HL-60 (cell line): ENCODE measurements at regions not wholly inside any gene's neighbourhood (a gene's known extent, or its start where the extent isn't known, plus 50 kb on each side); places are given as distances from the start of the nearest gene placed in this dataset.
"Not testable (repeated sequence)": the region's sequence is repeated elsewhere in the genome, so short reads cannot be mapped to it uniquely, and the experiment has no call there.

Experiments
- DNase-seq, 2 experiments: peaks; one replicate each; pipeline ENCODE4 v3.0.0-alpha.2; 2010 to 2020; ENCODE audit warnings: low read depth in 1 of 2, low spot score in 1 of 2
- H3K27ac ChIP-seq: fragments of 250-450 bp; sonication (Bioruptor Pico); replicated peaks from 2 replicates; pipeline ENCODE4 v1.5.1; 2020; ENCODE audit warnings: mild to moderate bottlenecking, moderate library complexity
- H3K27me3 ChIP-seq: fragments of 250-450 bp; sonication (Bioruptor Pico); 2 replicates; pipeline ENCODE4 v1.5.1; 2021; ENCODE audit warnings: mild to moderate bottlenecking, moderate library complexity; ENCODE audit not compliant: insufficient read depth, poor library complexity, severe bottlenecking
- H3K4me3 ChIP-seq: replicated peaks from 2 replicates; pipeline ENCODE4 v1.5.1; 2011; ENCODE audit warnings: mild to moderate bottlenecking, control low read depth, low read length; ENCODE audit not compliant: insufficient read depth
- GABPA ChIP-seq: IDR thresholded peaks from 2 replicates; pipeline ENCODE4 v1.6.1; 2012; ENCODE audit warnings: low read depth
- POLR2AphosphoS5 ChIP-seq: IDR thresholded peaks from 2 replicates; pipeline ENCODE4 v1.6.1; 2012; ENCODE audit warnings: low read depth
- SPI1 ChIP-seq: IDR thresholded peaks from 2 replicates; pipeline ENCODE4 v1.6.1; 2012; ENCODE audit warnings: low read depth, mild to moderate bottlenecking, borderline replicate concordance
- TF ChIP-seq, protein P1 (sequence below): IDR thresholded peaks from one replicate; pipeline ENCODE4 v1.5.1; 2011; ENCODE audit warnings: low read length, control low read depth, inconsistent platforms; ENCODE audit not compliant: insufficient read depth
- TF ChIP-seq, protein P2 (sequence below): IDR thresholded peaks from 2 replicates; pipeline ENCODE4 v1.6.1; 2012; ENCODE audit warnings: low read depth; ENCODE audit not compliant: insufficient replicate concordance

DNA sequence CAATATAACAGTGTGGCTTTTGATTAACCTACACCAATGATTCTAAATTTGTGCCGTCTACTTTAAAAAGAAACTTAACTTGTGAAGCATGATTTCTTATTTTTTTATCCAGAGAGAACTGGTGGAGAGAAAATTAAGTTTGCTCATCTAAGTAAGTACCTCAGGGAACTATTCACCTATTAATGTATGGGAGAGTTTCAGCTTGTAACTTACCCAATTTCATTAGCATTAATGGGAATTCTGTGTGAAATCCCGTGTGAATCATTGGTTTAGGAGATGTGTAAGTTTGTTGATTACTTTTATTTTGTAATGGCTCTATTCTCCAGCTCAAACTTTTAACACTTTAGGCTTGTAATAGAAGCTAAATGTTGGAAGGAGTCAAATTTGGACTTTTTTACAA is 1061.5 kb downstream of the TDRD15 start:
- Histone ChIP-seq H3K27me3 (no peaks in the 10 kb centered on the region), H3K4me3 (no peak overlapping the region), H3K27ac (no peak overlapping the region)
- TF ChIP-seq POLR2AphosphoS5: no peak
- no peak for TF ChIP-seq SPI1
- no peak for TF ChIP-seq GABPA
- TF ChIP-seq, protein P1, sequence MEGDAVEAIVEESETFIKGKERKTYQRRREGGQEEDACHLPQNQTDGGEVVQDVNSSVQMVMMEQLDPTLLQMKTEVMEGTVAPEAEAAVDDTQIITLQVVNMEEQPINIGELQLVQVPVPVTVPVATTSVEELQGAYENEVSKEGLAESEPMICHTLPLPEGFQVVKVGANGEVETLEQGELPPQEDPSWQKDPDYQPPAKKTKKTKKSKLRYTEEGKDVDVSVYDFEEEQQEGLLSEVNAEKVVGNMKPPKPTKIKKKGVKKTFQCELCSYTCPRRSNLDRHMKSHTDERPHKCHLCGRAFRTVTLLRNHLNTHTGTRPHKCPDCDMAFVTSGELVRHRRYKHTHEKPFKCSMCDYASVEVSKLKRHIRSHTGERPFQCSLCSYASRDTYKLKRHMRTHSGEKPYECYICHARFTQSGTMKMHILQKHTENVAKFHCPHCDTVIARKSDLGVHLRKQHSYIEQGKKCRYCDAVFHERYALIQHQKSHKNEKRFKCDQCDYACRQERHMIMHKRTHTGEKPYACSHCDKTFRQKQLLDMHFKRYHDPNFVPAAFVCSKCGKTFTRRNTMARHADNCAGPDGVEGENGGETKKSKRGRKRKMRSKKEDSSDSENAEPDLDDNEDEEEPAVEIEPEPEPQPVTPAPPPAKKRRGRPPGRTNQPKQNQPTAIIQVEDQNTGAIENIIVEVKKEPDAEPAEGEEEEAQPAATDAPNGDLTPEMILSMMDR: no peak
- TF ChIP-seq, protein P2, sequence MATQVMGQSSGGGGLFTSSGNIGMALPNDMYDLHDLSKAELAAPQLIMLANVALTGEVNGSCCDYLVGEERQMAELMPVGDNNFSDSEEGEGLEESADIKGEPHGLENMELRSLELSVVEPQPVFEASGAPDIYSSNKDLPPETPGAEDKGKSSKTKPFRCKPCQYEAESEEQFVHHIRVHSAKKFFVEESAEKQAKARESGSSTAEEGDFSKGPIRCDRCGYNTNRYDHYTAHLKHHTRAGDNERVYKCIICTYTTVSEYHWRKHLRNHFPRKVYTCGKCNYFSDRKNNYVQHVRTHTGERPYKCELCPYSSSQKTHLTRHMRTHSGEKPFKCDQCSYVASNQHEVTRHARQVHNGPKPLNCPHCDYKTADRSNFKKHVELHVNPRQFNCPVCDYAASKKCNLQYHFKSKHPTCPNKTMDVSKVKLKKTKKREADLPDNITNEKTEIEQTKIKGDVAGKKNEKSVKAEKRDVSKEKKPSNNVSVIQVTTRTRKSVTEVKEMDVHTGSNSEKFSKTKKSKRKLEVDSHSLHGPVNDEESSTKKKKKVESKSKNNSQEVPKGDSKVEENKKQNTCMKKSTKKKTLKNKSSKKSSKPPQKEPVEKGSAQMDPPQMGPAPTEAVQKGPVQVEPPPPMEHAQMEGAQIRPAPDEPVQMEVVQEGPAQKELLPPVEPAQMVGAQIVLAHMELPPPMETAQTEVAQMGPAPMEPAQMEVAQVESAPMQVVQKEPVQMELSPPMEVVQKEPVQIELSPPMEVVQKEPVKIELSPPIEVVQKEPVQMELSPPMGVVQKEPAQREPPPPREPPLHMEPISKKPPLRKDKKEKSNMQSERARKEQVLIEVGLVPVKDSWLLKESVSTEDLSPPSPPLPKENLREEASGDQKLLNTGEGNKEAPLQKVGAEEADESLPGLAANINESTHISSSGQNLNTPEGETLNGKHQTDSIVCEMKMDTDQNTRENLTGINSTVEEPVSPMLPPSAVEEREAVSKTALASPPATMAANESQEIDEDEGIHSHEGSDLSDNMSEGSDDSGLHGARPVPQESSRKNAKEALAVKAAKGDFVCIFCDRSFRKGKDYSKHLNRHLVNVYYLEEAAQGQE: no peak
- DNase-seq: no peak

DNA sequence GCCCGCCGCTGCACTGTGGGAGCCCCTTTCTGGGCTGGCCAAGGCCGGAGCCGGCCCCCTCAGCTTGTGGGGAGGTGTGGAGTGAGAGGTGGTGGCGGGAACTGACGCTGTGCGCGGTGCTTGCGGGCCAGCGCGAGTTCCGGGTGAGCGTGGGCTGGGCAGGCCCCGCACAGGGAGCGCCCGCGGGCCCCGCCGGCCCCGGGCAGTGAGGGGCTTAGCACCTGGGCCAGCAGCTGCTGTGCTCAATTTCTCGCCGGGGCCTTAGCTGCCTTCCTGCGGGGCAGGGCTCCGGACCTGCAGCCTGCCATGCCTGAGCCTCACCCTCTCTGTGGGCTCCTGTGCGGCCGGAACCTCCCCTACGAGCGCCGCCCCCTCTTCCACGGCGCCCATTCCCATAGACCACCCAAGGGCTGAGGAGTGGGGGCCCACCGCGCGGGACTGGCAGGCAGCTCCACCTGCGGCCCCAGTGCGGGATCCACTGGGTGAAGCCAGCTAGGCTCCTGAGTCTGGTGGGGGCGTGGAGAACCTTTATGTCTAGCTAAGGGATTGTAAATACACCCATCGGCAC is 1062.6 kb downstream of the TDRD15 start:
- H3K4me3 ChIP-seq, H3K27ac ChIP-seq, H3K27me3 ChIP-seq, DNase-seq: not testable (repeated sequence)

DNA sequence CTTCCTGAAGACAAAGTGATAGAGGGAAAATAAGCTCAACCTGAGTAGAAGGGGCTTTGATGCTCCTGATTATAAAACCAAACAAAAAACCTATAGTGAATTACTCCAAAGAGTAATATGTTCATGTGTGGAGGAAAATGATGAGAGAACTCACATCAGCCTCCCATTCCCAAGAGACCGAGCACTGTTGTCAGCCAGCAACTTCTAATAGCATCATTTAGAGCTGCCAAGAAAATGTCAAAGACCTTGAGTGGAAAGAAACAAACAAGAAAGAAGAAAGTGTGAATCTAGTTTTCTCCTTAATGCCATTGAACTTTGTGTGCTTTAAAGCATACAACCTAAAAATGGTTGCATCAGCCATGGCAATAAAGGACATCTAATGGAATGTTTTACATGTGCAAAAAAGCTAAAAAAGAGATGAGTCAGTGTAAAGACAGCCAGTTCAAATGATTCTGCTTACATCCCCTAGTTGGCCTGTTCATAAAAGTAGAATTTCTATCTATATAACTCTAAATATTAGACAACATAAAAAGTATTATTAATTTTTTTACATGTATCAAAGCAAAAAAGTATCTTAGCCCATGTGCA is 1066.2 kb downstream of the TDRD15 start:
- Histone ChIP-seq H3K27me3 (no peaks in the 10 kb centered on the region), H3K4me3 (no peak overlapping the region), H3K27ac (no peak overlapping the region)
- no peak for DNase-seq
- TF ChIP-seq POLR2AphosphoS5 (no peak), GABPA (no peak), SPI1 (no peak)
- TF ChIP-seq, protein P2: no peak
- TF ChIP-seq, protein P1: no peak

DNA sequence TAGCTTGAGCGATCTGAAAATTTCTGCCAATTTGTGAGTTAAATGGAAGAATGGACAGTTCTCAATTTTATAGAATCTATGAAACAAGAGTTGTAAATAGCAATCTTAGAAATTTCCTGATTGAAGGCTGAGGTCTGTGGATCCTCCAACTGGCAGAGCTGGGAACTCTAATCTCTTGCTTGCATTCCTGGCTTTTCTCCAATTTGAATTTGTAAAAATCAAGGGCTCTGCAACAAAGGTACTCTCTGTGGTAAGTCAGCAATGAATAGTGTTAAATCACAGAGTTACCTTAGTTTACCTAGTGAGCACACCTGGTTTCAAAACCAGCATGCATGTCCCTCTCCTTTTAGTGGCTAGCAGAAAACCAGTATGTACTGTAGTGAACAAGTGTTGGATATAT is 1070.5 kb downstream of the TDRD15 start:
- H3K27ac ChIP-seq: no peak overlapping the region
- no peak overlapping the region for H3K4me3 ChIP-seq
- no peak for DNase-seq
- no peaks in the 10 kb centered on the region for H3K27me3 ChIP-seq
- TF ChIP-seq, protein P1: no peak
- TF ChIP-seq POLR2AphosphoS5 (no peak), GABPA (no peak), SPI1 (no peak)
- TF ChIP-seq, protein P2: no peak
